ENCODE measurements at regions not wholly inside any gene's neighbourhood (a gene's known extent, or its start where the extent isn't known, plus 50 kb on each side); places are given as distances from the start of the nearest gene placed in this dataset.
"Not testable (repeated sequence)": the region's sequence is repeated elsewhere in the genome, so short reads cannot be mapped to it uniquely, and the experiment has no call there.

GRCh38 chr3:102926618-102927017 lies 491.8 kb downstream of the ZPLD1 start:
- DNase-seq = no peak

- DNase-seq = no peak
Observed at GRCh38 chr3:102933377-102933776, 498.6 kb downstream of the ZPLD1 start.

- DNase-seq = no peak
Observed at GRCh38 chr3:102936511-102937045, 501.8 kb downstream of the ZPLD1 start.

- DNase-seq = no peak
Observed at GRCh38 chr3:102941786-102942185, 507.0 kb downstream of the ZPLD1 start.

- not testable (repeated sequence) for DNase-seq
Observed at GRCh38 chr3:102946445-102946844, 511.6 kb downstream of the ZPLD1 start.

GRCh38 chr3:102972350-102972749 lies 537.5 kb downstream of the ZPLD1 start:
- no peak for DNase-seq

- DNase-seq = no peak
Observed at GRCh38 chr3:102974333-102974732, 539.5 kb downstream of the ZPLD1 start.

- DNase-seq = no peak
Observed at GRCh38 chr3:102979191-102979590, 544.4 kb downstream of the ZPLD1 start.

- DNase-seq = peak; percentile 93
Observed at GRCh38 chr3:102979682-102980354, 545.0 kb downstream of the ZPLD1 start.

GRCh38 chr3:102980355-102980696 lies 545.5 kb downstream of the ZPLD1 start:
- no peak for DNase-seq

- DNase-seq = peak; percentile 12
Observed at GRCh38 chr3:103002425-103003176, 567.8 kb downstream of the ZPLD1 start.

GRCh38 chr3:103006526-103007183 lies 571.8 kb downstream of the ZPLD1 start:
- no peak for DNase-seq

- DNase-seq = no peak
Observed at GRCh38 chr3:103009609-103010008, 574.8 kb downstream of the ZPLD1 start.

- DNase-seq = no peak
Observed at GRCh38 chr3:103025880-103026279, 591.1 kb downstream of the ZPLD1 start.

- no peak for DNase-seq
Observed at GRCh38 chr3:103033841-103034240, 599.0 kb downstream of the ZPLD1 start.

- no peak for DNase-seq
Observed at GRCh38 chr3:103047640-103048039, 612.8 kb downstream of the ZPLD1 start.

GRCh38 chr3:103048068-103048722 lies 613.4 kb downstream of the ZPLD1 start:
- DNase-seq = no peak

- DNase-seq = peak; percentile 21
Observed at GRCh38 chr3:103052236-103052830, 617.5 kb downstream of the ZPLD1 start.

- no peak for DNase-seq
Observed at GRCh38 chr3:103055021-103055520, 620.3 kb downstream of the ZPLD1 start.

- no peak for DNase-seq
Observed at GRCh38 chr3:103056542-103056941, 621.7 kb downstream of the ZPLD1 start.

GRCh38 chr3:103057003-103057402 lies 622.2 kb downstream of the ZPLD1 start:
- DNase-seq = no peak

GRCh38 chr3:103057487-103057886 lies 622.7 kb downstream of the ZPLD1 start:
- DNase-seq = no peak
